ENCODE measurements at regions not wholly inside any gene's neighbourhood (a gene's known extent, or its start where the extent isn't known, plus 50 kb on each side); places are given as distances from the start of the nearest gene placed in this dataset.

- Mint-ChIP-seq H3K27me3 (ENCODE audit: low read depth) (peaks cover 6% of the 10 kb centered on the region), H3K27ac (no peak overlapping the region), H3K36me3 (ENCODE audit: low read depth) (no peaks in the 10 kb centered on the region), H3K4me3 (ENCODE audit: low read depth) (no peak overlapping the region), H3K9me3 (no peaks in the 10 kb centered on the region), H3K4me1 (ENCODE audit: low read depth) (peaks cover 5% of the 10 kb centered on the region)
- DNase-seq (ENCODE audit: low spot score) = no peak
- intact Hi-C loops (cut with micrococcal nuclease) = no loop called here
These were observed 181.8 kb upstream of the MYL2 start for GRCh38 chr12:111102102-111102739.

GRCh38 chr12:111101003-111101402 lies 180.6 kb upstream of the MYL2 start:
- H3K36me3 Mint-ChIP-seq (ENCODE audit: low read depth) = no peaks in the 10 kb centered on the region
- peaks cover 5% of the 10 kb centered on the region for H3K4me1 Mint-ChIP-seq (ENCODE audit: low read depth)
- intact Hi-C loops (cut with micrococcal nuclease) = no loop called here
- peaks cover 6% of the 10 kb centered on the region for H3K27me3 Mint-ChIP-seq (ENCODE audit: low read depth)
- DNase-seq (ENCODE audit: low spot score) = no peak
- no peak overlapping the region for H3K27ac Mint-ChIP-seq
- H3K9me3 Mint-ChIP-seq = no peaks in the 10 kb centered on the region
- H3K4me3 Mint-ChIP-seq (ENCODE audit: low read depth) = no peak overlapping the region

DNA sequence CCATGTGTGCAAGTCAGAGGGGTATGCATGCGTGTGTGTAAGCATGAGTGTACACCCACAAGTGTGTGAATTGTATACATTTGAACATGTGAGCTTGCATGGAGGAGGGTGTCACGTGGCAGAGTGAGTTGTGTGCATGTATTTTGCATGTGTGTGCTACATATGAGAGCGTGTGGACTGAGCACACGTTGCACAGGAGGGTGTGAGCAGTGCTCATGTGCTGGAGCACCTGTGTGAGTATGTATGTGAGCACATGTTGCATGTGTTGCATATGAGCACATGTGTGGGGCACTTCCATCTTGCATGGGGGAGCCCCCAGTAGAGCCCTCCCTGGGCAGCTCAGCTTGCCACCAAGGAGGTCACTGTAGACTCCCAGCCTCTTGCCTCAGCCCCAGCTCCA lies 180.2 kb upstream of the MYL2 start:
- intact Hi-C loops (cut with micrococcal nuclease) = no loop called here
- peaks cover 6% of the 10 kb centered on the region for H3K27me3 Mint-ChIP-seq (ENCODE audit: low read depth)
- H3K4me3 Mint-ChIP-seq (ENCODE audit: low read depth) = no peak overlapping the region
- no peaks in the 10 kb centered on the region for H3K36me3 Mint-ChIP-seq (ENCODE audit: low read depth)
- no peak for DNase-seq (ENCODE audit: low spot score)
- H3K4me1 Mint-ChIP-seq (ENCODE audit: low read depth) = peaks cover 5% of the 10 kb centered on the region
- H3K27ac Mint-ChIP-seq = no peak overlapping the region
- no peaks in the 10 kb centered on the region for H3K9me3 Mint-ChIP-seq

- Mint-ChIP-seq H3K27me3 (ENCODE audit: low read depth) (peaks cover 6% of the 10 kb centered on the region), H3K4me3 (ENCODE audit: low read depth) (no peak overlapping the region), H3K4me1 (ENCODE audit: low read depth) (peaks cover 5% of the 10 kb centered on the region), H3K9me3 (no peaks in the 10 kb centered on the region), H3K36me3 (ENCODE audit: low read depth) (no peaks in the 10 kb centered on the region), H3K27ac (no peak overlapping the region)
- intact Hi-C loops (cut with micrococcal nuclease) = no loop called here
- DNase-seq (ENCODE audit: low spot score) = no peak
These were observed 179.6 kb upstream of the MYL2 start for GRCh38 chr12:111100003-111100402.

GRCh38 chr12:111099186-111099585 lies 178.8 kb upstream of the MYL2 start:
- H3K36me3 Mint-ChIP-seq (ENCODE audit: low read depth) = no peaks in the 10 kb centered on the region
- no peak overlapping the region for H3K27ac Mint-ChIP-seq
- peaks cover 6% of the 10 kb centered on the region for H3K27me3 Mint-ChIP-seq (ENCODE audit: low read depth)
- no peak for DNase-seq (ENCODE audit: low spot score)
- no peak overlapping the region for H3K4me3 Mint-ChIP-seq (ENCODE audit: low read depth)
- peaks cover 5% of the 10 kb centered on the region for H3K4me1 Mint-ChIP-seq (ENCODE audit: low read depth)
- intact Hi-C loops (cut with micrococcal nuclease) = no loop called here
- no peaks in the 10 kb centered on the region for H3K9me3 Mint-ChIP-seq

DNA sequence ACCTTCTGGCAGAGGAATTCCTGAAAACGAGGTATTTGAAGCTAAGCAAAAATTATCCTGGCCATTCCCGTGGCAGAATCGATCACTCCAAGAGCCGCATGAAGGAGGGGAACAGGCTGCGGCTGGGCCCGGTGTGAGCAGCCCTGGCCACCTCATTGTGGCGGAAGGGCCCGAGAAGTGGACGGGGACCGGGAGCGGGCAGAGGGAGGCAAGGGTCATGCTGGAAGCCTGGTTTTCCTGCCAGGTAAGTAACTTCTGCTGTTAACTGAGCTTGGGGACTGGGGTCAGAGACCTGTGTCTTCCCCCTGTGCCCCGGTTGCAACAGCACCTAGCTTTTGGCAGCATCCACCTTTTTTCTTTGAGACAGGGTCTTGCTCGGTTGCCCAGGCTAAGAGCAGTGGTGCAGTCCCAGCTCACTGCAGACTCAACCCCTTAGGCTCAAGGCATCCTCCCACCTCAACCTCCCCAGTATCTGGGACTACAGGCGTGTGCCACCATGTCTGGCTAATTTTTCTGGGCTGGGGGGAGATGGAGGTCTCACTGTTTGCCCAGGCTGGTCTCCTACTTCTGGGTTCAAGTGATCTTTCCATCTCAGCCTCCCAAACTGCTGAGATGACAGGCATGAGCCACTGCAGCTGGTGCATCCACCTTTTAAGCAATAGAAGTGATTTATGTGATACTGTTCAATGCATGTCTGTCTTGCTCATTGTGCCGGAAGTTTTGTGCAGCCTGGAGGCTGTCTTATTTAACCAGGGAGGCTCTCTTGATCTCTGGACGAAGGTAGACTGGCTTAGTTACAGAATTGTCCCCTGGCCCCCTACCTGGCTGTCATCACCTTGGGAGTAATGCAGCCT lies 174.0 kb upstream of the MYL2 start:
- DNase-seq (ENCODE audit: low spot score) = no peak
- no peak overlapping the region for H3K4me3 Mint-ChIP-seq (ENCODE audit: low read depth)
- no peaks in the 10 kb centered on the region for H3K9me3 Mint-ChIP-seq
- peaks cover 9% of the 10 kb centered on the region for H3K4me1 Mint-ChIP-seq (ENCODE audit: low read depth)
- no peaks in the 10 kb centered on the region for H3K36me3 Mint-ChIP-seq (ENCODE audit: low read depth)
- H3K27me3 Mint-ChIP-seq (ENCODE audit: low read depth) = peaks cover 3% of the 10 kb centered on the region
- H3K27ac Mint-ChIP-seq = no peak overlapping the region
- intact Hi-C loops (cut with micrococcal nuclease) = no loop called here

DNA sequence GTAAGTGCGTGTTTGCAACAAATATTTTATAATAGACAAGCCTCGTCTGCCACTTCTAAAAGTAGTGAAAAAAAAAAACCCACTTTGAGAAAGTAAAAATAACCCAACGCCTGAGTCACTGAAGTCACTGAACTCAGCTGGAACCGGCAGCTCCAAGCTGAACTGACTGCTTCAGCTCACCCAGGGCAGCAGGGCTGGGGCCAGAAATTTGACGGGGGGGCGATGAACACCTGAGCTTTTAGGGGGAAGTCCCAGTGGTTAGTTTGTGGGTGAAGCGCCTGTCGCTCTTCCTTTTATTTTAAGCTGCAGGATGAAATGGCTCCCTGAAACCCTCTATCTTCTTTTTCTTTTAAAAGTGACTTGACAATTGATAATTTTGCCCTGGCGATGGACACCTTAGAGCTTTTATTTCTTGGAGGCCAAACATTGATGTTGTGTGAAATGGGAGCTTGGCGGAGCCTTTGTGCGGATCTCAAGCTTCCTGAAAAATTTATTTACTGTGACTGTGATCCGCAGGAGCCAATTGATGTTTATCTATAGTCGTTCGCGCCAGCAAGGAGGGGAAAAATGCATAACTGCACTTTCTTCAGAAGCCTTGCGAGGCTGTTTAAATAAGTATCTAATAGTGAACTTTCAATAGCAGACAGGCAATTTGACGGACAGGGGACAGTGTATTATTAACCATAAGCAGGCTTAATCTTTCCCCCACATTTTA lies 173.2 kb upstream of the MYL2 start:
- DNase-seq (ENCODE audit: low spot score) = no peak
- H3K27ac Mint-ChIP-seq = no peak overlapping the region
- H3K4me1 Mint-ChIP-seq (ENCODE audit: low read depth) = peaks cover 4% of the 10 kb centered on the region
- H3K36me3 Mint-ChIP-seq (ENCODE audit: low read depth) = no peaks in the 10 kb centered on the region
- no peak overlapping the region for H3K4me3 Mint-ChIP-seq (ENCODE audit: low read depth)
- no peaks in the 10 kb centered on the region for H3K9me3 Mint-ChIP-seq
- intact Hi-C loops (cut with micrococcal nuclease) = no loop called here
- H3K27me3 Mint-ChIP-seq (ENCODE audit: low read depth) = peaks cover 3% of the 10 kb centered on the region

GRCh38 chr12:111091051-111091450 lies 170.7 kb upstream of the MYL2 start:
- H3K4me3 Mint-ChIP-seq (ENCODE audit: low read depth) = no peak overlapping the region
- no peaks in the 10 kb centered on the region for H3K9me3 Mint-ChIP-seq
- H3K27me3 Mint-ChIP-seq (ENCODE audit: low read depth) = peaks cover 3% of the 10 kb centered on the region
- H3K27ac Mint-ChIP-seq = no peak overlapping the region
- no peak for DNase-seq (ENCODE audit: low spot score)
- H3K36me3 Mint-ChIP-seq (ENCODE audit: low read depth) = no peaks in the 10 kb centered on the region
- intact Hi-C loops (cut with micrococcal nuclease) = no loop called here
- H3K4me1 Mint-ChIP-seq (ENCODE audit: low read depth) = peaks cover 4% of the 10 kb centered on the region

GRCh38 chr12:111089616-111090015 lies 169.2 kb upstream of the MYL2 start:
- H3K36me3 Mint-ChIP-seq (ENCODE audit: low read depth) = no peaks in the 10 kb centered on the region
- H3K4me3 Mint-ChIP-seq (ENCODE audit: low read depth) = no peak overlapping the region
- H3K4me1 Mint-ChIP-seq (ENCODE audit: low read depth) = peaks cover 4% of the 10 kb centered on the region
- peaks cover 3% of the 10 kb centered on the region for H3K27me3 Mint-ChIP-seq (ENCODE audit: low read depth)
- H3K27ac Mint-ChIP-seq = no peak overlapping the region
- intact Hi-C loops (cut with micrococcal nuclease) = no loop called here
- no peaks in the 10 kb centered on the region for H3K9me3 Mint-ChIP-seq
- DNase-seq (ENCODE audit: low spot score) = no peak

DNA sequence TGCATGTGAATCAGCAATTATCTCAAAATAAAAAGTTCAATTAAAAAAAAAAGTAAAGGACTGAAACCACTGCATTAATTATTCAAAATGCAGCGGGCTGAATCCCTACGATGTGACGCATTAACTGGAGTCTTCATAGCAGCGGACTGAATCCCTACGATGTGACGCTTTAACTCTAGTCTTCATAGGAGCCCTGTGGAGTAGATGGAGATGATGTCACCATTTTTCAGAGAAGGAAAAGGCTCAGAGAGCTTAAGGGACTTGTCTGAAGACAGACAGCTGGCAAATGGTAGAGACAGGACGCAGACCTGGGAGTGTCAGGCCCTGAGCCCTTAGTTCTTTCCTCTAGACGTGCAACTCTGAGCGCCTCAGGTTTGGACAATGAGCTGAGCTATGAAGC lies 168.0 kb upstream of the MYL2 start:
- no peak for DNase-seq (ENCODE audit: low spot score)
- peaks cover 3% of the 10 kb centered on the region for H3K4me1 Mint-ChIP-seq (ENCODE audit: low read depth)
- H3K27ac Mint-ChIP-seq = no peak overlapping the region
- H3K4me3 Mint-ChIP-seq (ENCODE audit: low read depth) = no peak overlapping the region
- intact Hi-C loops (cut with micrococcal nuclease) = no loop called here
- H3K27me3 Mint-ChIP-seq (ENCODE audit: low read depth) = no peaks in the 10 kb centered on the region
- no peaks in the 10 kb centered on the region for H3K9me3 Mint-ChIP-seq
- H3K36me3 Mint-ChIP-seq (ENCODE audit: low read depth) = no peaks in the 10 kb centered on the region

DNA sequence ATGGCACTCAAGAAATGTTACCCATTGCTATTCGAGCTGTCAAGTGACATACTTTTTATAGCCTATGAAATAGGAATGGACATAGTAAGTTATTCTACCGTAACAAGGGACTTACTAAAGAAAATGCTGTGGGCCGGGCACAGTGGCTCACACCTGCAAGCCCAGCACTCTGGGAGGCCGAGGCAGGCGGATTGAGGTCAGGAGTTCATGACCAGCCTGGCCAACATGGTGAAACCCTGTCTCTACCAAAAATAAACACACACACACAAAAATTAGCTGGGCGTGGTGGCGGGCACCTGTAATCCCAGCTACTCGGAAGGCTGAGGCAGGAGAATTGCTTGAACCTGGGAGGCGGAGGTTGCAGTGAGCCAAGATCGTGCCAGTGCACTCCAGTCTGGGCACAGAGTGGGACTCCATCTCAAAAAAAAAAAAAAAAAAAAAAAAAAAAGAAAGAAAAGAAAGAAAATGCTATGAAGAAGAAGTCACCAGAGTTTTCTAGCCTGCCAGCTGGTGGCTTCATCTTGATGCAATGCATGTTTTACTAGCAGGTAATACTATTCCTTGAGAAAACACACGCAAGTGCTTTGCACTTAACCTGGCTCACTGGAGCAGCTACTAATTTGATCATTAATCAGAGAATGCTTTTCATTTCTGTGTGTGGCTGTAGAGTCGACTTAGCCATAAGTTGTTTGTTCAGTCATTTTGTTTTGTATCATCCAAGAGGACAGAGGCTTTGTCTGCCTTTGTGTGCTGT lies 166.7 kb upstream of the MYL2 start:
- Mint-ChIP-seq H3K9me3 (no peaks in the 10 kb centered on the region), H3K36me3 (ENCODE audit: low read depth) (no peaks in the 10 kb centered on the region), H3K27ac (no peak overlapping the region), H3K27me3 (ENCODE audit: low read depth) (no peaks in the 10 kb centered on the region), H3K4me1 (ENCODE audit: low read depth) (no peaks in the 10 kb centered on the region), H3K4me3 (ENCODE audit: low read depth) (no peak overlapping the region)
- intact Hi-C loops (cut with micrococcal nuclease) = no loop called here
- DNase-seq (ENCODE audit: low spot score) = no peak

DNA sequence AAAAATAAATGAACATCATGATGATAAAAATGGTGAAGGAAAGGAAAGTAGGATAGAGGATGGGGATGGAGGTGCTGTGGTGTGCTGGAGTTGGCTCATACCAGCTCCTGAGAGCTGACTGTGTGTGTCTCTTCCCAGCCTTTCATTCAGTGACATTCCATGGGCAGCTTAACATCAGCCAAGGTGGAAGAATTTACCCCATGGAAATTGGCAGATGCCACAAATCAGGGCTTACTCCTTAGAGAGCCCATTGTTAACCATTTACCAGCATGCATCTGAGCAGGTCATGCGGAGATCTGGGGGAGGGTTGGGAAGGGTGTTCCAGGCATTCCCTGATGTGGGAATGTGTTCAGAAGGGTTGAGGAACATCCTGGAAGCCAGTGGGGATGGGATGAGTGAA lies 164.7 kb upstream of the MYL2 start:
- Mint-ChIP-seq H3K27ac (no peak overlapping the region), H3K27me3 (ENCODE audit: low read depth) (no peaks in the 10 kb centered on the region), H3K36me3 (ENCODE audit: low read depth) (no peaks in the 10 kb centered on the region), H3K4me1 (ENCODE audit: low read depth) (no peaks in the 10 kb centered on the region), H3K4me3 (ENCODE audit: low read depth) (no peak overlapping the region), H3K9me3 (no peaks in the 10 kb centered on the region)
- intact Hi-C loops (cut with micrococcal nuclease) = no loop called here
- no peak for DNase-seq (ENCODE audit: low spot score)
